Glutamatergic neuron (in vitro differentiated cells): ENCODE measurements at regions not wholly inside any gene's neighbourhood (a gene's known extent, or its start where the extent isn't known, plus 50 kb on each side); places are given as distances from the start of the nearest gene placed in this dataset.

Experiments used
- DNase-seq: peaks from one replicate; pipeline ENCODE4 v3.0.0; 2022
- H3K27ac Mint-ChIP-seq: one replicate; pipeline ENCODE4 v1.8.0; 2020; ENCODE audit warnings: mild to moderate bottlenecking, mixed read lengths, inconsistent platforms; ENCODE audit not compliant: unreplicated experiment
- H3K27me3 Mint-ChIP-seq: one replicate; pipeline ENCODE4 v1.8.0; 2020; ENCODE audit warnings: mild to moderate bottlenecking, moderate library complexity, mixed read lengths, inconsistent platforms; ENCODE audit not compliant: unreplicated experiment
- H3K36me3 Mint-ChIP-seq: one replicate; pipeline ENCODE4 v1.8.0; 2020; ENCODE audit warnings: mild to moderate bottlenecking, mixed read lengths, inconsistent platforms; ENCODE audit not compliant: unreplicated experiment
- H3K4me1 Mint-ChIP-seq: one replicate; pipeline ENCODE4 v1.8.0; 2020; ENCODE audit warnings: mild to moderate bottlenecking, low read depth, mixed read lengths, inconsistent platforms; ENCODE audit not compliant: unreplicated experiment
- H3K4me3 Mint-ChIP-seq: one replicate; pipeline ENCODE4 v1.8.0; 2020; ENCODE audit warnings: mild to moderate bottlenecking, mixed read lengths, inconsistent platforms; ENCODE audit not compliant: unreplicated experiment
- H3K9me3 Mint-ChIP-seq: one replicate; pipeline ENCODE4 v1.8.0; 2020; ENCODE audit warnings: mild to moderate bottlenecking, moderate library complexity, mixed read lengths, inconsistent platforms; ENCODE audit not compliant: unreplicated experiment
- TF ChIP-seq, protein P1 (sequence below): fragments of 200-600 bp; sonication (generic); IDR thresholded peaks from one replicate; pipeline ENCODE4 v1.5.0; 2021; ENCODE audit not compliant: partially characterized antibody, unreplicated experiment

DNA sequence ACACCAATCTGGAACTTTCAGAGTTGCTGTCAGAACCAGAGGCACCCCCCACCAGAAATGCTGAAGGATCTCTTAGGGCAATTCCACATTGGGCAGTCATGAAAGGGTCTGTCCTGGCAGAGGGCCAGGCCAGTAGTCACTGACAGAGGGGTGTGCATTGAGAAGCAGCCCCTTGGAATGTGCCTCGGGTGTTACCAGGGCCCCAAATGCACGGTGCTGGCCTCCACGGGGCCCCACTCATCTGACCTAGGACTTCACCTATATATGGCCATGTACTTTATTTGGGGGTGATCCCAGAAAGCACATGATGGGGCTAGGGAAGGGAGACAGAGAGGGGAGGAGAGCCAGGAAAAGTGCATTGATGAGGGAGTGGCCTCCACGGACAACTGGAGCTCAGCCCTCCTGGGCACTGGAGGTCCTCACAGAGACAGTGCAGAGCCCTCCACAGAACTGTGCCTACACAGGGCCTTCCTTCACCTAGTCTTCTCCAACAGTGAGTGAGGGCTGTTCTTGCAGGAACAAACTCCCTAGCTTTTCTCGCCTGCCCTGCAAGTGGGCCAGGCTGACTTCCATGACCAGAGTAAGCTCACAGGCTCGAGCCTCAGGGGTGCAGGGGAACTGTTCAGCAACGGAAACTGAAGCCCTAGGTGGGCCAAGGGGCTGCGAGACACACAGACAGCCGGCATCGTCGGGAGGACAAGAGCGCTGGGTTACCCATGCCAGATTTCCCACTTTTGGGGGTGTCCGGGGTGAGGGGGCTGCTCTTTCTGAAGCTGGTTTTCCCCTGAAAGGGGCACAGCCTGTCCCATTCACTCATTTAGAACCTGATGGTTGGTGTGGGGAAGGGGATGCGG is 136.2 kb downstream of the HMX1 start:
- peaks cover 4% of the 10 kb centered on the region for H3K27me3 Mint-ChIP-seq
- peaks cover 3% of the 10 kb centered on the region for H3K9me3 Mint-ChIP-seq
- TF ChIP-seq, protein P1, sequence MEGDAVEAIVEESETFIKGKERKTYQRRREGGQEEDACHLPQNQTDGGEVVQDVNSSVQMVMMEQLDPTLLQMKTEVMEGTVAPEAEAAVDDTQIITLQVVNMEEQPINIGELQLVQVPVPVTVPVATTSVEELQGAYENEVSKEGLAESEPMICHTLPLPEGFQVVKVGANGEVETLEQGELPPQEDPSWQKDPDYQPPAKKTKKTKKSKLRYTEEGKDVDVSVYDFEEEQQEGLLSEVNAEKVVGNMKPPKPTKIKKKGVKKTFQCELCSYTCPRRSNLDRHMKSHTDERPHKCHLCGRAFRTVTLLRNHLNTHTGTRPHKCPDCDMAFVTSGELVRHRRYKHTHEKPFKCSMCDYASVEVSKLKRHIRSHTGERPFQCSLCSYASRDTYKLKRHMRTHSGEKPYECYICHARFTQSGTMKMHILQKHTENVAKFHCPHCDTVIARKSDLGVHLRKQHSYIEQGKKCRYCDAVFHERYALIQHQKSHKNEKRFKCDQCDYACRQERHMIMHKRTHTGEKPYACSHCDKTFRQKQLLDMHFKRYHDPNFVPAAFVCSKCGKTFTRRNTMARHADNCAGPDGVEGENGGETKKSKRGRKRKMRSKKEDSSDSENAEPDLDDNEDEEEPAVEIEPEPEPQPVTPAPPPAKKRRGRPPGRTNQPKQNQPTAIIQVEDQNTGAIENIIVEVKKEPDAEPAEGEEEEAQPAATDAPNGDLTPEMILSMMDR, result no peak
- no peak overlapping the region for H3K27ac Mint-ChIP-seq
- no peak for DNase-seq
- no peak overlapping the region for H3K4me3 Mint-ChIP-seq
- peaks cover 8% of the 10 kb centered on the region for H3K36me3 Mint-ChIP-seq
- H3K4me1 Mint-ChIP-seq, result peaks cover 3% of the 10 kb centered on the region

DNA sequence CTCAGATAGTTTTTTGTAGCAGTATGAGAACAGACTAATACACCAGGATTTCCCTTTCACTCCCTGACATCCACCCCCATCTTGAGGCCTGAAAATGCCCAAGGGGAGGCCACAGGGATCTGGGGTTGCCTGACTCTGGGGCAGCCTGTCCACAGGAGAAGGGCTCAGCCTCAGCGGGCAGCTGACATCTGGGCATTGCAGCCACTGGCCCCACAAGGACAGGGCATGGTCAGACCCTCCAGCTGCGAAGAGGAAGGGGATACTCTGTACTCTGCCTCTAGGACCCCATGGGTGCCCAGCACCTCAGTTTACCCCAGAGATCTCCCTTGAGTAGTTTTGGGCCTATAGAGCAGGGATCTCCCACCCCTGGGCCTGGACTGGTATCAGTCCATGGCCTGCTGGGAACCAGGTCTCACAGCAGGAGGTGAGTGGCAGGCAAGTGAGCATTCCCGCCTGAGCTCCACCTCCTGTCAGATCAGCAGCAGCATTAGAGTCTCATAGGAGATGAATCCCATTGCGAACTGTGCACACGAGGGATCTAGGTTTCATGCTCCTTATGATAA is 138.9 kb downstream of the HMX1 start:
- H3K36me3 Mint-ChIP-seq, result peaks cover 8% of the 10 kb centered on the region
- DNase-seq, result no peak
- H3K27me3 Mint-ChIP-seq, result peaks cover 12% of the 10 kb centered on the region
- H3K9me3 Mint-ChIP-seq, result peaks cover 10% of the 10 kb centered on the region
- no peak overlapping the region for H3K4me3 Mint-ChIP-seq
- H3K4me1 Mint-ChIP-seq, result peaks cover 11% of the 10 kb centered on the region
- no peak overlapping the region for H3K27ac Mint-ChIP-seq
- TF ChIP-seq, protein P1, result no peak

DNA sequence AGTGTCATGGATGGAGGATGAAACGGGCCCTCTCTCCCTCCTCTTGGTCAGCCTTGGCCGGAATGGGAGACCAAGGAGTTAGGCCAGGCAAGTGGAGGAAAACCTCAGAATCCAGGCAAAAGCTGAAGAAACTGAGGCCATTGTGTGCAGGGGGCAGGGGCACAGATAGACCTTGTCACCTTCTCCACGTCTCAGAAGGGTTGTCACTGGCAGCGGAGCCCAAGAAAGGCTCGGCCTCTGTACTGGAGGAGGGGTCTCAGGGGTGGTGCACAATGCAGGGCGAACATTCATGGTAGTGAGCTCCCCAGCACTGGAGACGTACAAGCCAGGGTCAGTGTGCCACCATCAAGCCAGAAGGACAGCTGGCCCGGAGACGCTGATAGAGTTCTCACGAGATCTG is 139.5 kb downstream of the CPZ start:
- Mint-ChIP-seq H3K27ac (no peak overlapping the region), H3K27me3 (peaks cover 12% of the 10 kb centered on the region), H3K4me3 (no peak overlapping the region), H3K4me1 (peaks cover 12% of the 10 kb centered on the region), H3K36me3 (peaks cover 8% of the 10 kb centered on the region), H3K9me3 (peaks cover 10% of the 10 kb centered on the region)
- TF ChIP-seq, protein P1, result no peak
- DNase-seq, result no peak

DNA sequence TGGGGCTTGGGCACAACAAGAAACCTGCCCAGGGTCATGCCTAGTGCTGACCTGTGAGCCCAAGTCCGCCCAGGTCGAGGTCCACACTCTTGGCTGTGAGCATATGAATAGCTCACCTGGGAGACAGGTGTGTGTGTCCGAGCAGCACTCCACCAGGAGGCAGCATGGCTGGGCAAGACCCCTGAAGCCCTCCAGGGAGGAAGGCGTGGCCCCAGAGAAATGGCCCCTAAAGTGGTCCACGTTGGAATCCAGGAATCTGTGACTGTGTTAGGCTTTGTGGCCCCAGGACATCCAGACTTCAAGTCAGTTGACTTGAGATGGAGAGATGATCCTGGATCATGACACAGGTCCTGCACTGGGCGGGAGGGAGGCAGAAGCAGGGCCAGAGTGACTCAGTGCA is 138.8 kb downstream of the CPZ start:
- Mint-ChIP-seq H3K27ac (no peak overlapping the region), H3K36me3 (peaks cover 8% of the 10 kb centered on the region), H3K4me3 (no peak overlapping the region), H3K4me1 (peaks cover 14% of the 10 kb centered on the region), H3K27me3 (peaks cover 11% of the 10 kb centered on the region), H3K9me3 (peaks cover 7% of the 10 kb centered on the region)
- TF ChIP-seq, protein P1, result no peak
- no peak for DNase-seq

DNA sequence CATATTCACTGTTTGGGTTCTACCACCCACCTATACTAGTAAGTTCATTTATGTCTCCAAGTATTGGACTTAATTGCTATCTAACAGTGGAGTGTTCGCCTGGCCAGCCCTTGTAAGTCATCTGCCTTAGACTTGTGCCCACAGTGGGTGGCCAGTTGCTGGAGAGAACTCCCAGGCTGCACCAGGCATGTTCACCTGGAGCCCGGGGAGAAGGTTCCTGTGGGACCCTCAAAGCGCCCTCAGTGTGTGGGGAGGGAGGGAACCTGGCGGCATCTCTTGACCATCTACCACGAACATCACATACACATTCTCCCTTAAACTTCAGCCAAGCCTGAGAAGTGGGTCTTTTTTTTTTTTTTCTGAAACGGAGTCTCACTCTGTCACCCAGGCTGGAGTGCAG is 138.1 kb downstream of the CPZ start:
- TF ChIP-seq, protein P1, result no peak
- Mint-ChIP-seq H3K27ac (no peak overlapping the region), H3K36me3 (peaks cover 8% of the 10 kb centered on the region), H3K27me3 (peaks cover 11% of the 10 kb centered on the region), H3K9me3 (peaks cover 7% of the 10 kb centered on the region), H3K4me1 (peaks cover 14% of the 10 kb centered on the region), H3K4me3 (no peak overlapping the region)
- DNase-seq, result no peak
